ENCODE measurements at regions not wholly inside any gene's neighbourhood (a gene's known extent, or its start where the extent isn't known, plus 50 kb on each side); places are given as distances from the start of the nearest gene placed in this dataset.

DNA sequence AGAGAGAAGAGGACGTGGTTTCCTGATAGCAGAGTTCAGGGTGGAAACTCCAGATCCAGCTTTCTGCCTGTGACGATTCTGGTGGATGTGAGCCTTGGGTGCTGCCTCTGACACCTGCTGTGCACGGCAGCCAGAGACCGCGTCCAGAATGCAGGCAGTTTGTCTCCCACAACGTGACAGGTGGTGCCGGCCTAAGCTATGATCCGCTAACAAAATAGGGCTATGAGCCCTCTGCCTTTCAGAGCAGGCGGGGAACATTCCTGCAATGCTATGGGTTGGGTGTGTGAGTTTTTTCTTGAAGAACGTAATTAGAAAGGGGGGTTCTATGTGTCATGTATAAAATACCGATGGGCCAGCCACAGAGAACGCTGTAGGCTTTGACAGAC lies 297.3 kb upstream of the PRKCQ start:
- Histone ChIP-seq H3K9me3 (ENCODE audit: low read length) (no peaks in the 10 kb centered on the region), H3K27me3 (ENCODE audit: control insufficient read depth in 1 of 2, insufficient read depth in 2 of 2, low read length in 2 of 2) (peaks cover 2 to 13% of the 10 kb centered on the region in 2 experiments; a peak in 4 of 5 replicates), H4K20me1 (ENCODE audit: insufficient read depth, low read length) (no peaks in the 10 kb centered on the region), H3K27ac (ENCODE audit: extremely low read length, insufficient read depth, low read length) (no peak overlapping the region), H3K9ac (ENCODE audit: insufficient read depth, low read depth, low read length) (no peak overlapping the region), H3K4me1 (ENCODE audit: insufficient read depth, low read length) (no peaks in the 10 kb centered on the region), H2AFZ (ENCODE audit: low read length) (no peak overlapping the region), H3K79me2 (ENCODE audit: insufficient read depth, low read length) (no peaks in the 10 kb centered on the region), H3K4me2 (ENCODE audit: low read depth, low read length) (no peak overlapping the region), H3K36me3 (replicated peaks in 1 of 2; ENCODE audit: control insufficient read depth in 1 of 2, insufficient read depth in 2 of 2, low read length in 2 of 2) (no peaks in the 10 kb centered on the region), H3K4me3 (replicated peaks in 1 of 3; ENCODE audit: insufficient read depth in 1 of 3, low read depth in 2 of 3, low read length in 3 of 3) (no peak overlapping the region)
- intact Hi-C loops (cut with micrococcal nuclease; ENCODE audit: unreplicated experiment) (no loop called here), in situ Hi-C loops (cut with HindIII; ENCODE audit: extremely low pct_ligation_motif_present, low pct_unique_long_range_greater_than_20kb) (no loop called here)
- POLR2A ChIA-PET, result no interaction called here
- BruUV-seq (replicated peaks), result no TSS peak
- TF ChIP-seq, protein P1, sequence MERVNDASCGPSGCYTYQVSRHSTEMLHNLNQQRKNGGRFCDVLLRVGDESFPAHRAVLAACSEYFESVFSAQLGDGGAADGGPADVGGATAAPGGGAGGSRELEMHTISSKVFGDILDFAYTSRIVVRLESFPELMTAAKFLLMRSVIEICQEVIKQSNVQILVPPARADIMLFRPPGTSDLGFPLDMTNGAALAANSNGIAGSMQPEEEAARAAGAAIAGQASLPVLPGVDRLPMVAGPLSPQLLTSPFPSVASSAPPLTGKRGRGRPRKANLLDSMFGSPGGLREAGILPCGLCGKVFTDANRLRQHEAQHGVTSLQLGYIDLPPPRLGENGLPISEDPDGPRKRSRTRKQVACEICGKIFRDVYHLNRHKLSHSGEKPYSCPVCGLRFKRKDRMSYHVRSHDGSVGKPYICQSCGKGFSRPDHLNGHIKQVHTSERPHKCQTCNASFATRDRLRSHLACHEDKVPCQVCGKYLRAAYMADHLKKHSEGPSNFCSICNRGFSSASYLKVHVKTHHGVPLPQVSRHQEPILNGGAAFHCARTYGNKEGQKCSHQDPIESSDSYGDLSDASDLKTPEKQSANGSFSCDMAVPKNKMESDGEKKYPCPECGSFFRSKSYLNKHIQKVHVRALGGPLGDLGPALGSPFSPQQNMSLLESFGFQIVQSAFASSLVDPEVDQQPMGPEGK (CRISPR knock-in tag; IDR thresholded peaks at IDR 0.05), result no peak
- TF ChIP-seq, protein P2, sequence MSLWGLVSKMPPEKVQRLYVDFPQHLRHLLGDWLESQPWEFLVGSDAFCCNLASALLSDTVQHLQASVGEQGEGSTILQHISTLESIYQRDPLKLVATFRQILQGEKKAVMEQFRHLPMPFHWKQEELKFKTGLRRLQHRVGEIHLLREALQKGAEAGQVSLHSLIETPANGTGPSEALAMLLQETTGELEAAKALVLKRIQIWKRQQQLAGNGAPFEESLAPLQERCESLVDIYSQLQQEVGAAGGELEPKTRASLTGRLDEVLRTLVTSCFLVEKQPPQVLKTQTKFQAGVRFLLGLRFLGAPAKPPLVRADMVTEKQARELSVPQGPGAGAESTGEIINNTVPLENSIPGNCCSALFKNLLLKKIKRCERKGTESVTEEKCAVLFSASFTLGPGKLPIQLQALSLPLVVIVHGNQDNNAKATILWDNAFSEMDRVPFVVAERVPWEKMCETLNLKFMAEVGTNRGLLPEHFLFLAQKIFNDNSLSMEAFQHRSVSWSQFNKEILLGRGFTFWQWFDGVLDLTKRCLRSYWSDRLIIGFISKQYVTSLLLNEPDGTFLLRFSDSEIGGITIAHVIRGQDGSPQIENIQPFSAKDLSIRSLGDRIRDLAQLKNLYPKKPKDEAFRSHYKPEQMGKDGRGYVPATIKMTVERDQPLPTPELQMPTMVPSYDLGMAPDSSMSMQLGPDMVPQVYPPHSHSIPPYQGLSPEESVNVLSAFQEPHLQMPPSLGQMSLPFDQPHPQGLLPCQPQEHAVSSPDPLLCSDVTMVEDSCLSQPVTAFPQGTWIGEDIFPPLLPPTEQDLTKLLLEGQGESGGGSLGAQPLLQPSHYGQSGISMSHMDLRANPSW (CRISPR knock-in tag; IDR thresholded peaks at IDR 0.05; ENCODE audit: borderline replicate concordance), result no peak
- TF ChIP-seq ZNF30 (CRISPR knock-in tag; IDR thresholded peaks at IDR 0.05), result no peak
- no peak for TF ChIP-seq ARID2 (CRISPR knock-in tag; IDR thresholded peaks at IDR 0.05; ENCODE audit: borderline replicate concordance)
- TF ChIP-seq SKI (IDR thresholded peaks at IDR 0.05; ENCODE audit: partially characterized antibody), result no peak
- no peak for ATAC-seq
- CTCF ChIA-PET (ENCODE audit: low intra/inter-chr PET ratio, low total read pairs), result no interaction called here
- FAIRE-seq, result no peak
- WGBS (ENCODE audit: low lambda C conversion rate), result 15% methylated on average over 9 of the region's 12 CpGs
- no peak for DNase-seq (ENCODE audit: low spot score)
